HG03159 (cell line): ENCODE measurements at regions not wholly inside any gene's neighbourhood (a gene's known extent, or its start where the extent isn't known, plus 50 kb on each side); places are given as distances from the start of the nearest gene placed in this dataset.

ENCODE experiments used
- ATAC-seq: cut with Tn5 transposase; IDR thresholded peaks from one replicate; pipeline ENCODE4 v1.9.1; 2021; ENCODE audit warnings: mild to moderate bottlenecking, moderate library complexity; ENCODE audit not compliant: unreplicated experiment

GRCh38 chr10:70966646-70967553, 78.5 kb upstream of the PCBD1 start:
- ATAC-seq, result no peak

DNA sequence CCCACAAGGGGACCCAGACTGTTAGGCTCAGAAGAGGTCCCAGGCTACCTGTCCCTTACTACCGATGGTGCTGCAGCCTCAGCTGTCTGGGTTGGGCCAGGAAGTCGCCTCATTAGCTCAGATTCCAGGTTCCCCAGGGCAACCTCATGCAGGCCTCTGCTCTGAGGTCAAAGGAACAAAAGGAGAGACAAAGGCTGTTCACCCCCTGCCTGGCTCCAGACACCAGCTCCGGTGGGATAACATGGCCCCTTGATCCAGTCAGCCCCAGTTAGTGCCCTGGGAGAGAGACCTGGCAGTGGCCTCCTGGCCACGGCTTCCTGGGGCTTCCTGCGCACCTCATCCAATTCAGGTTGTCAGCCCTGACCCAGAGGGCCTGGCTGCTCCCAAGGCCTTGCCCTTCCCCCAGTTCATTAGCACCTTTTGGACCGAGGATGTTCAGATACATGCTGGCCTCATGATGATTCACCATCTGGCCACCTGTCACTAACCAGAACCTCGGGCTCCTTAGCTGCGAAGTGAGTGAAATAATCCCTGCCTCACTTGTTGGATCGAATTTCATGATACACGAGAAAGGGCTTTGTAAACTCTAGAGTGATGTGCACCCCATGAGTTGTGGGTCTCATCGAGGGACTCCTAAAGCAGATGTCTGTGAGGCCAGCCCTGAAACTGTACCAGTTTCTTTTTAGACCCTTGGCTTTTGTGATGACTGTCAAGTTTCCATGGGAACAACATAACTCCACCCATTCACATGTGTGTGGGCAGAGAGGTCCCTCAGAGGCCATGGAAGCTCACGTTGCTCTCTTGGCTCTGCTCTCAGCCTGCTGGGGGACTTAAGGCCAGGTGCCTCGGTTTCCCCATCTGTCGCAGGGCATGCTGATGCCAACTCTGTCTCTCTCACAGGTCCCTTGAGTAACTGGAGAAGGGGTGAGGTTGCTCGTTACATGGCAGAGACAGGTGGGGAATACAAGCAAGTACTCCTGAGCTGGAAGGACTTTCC, 79.5 kb upstream of the PCBD1 start:
- peak; percentile 70 for ATAC-seq

DNA sequence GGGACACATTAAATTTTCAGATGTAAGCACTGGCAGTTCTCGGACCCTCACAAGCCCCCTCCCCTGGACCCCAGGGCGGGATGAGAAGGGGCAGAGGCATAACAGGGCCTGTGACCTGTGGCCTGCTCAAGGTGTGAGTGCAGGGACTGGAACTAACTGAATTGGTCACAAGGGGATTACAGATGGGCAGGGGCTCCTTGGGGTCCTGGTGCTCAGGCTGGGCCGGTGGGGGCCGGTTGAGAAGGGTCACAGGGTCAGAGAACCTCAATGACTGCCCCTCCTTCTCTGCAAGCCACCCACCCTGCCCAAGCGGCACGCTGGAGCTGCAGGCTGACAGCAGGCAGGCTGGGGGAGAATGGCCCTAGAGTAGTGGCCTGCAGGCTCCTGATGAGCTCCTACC, 80.8 kb upstream of the PCBD1 start:
- no peak for ATAC-seq

GRCh38 chr10:70970830-70971229, 82.5 kb upstream of the PCBD1 start:
- ATAC-seq, result no peak

DNA sequence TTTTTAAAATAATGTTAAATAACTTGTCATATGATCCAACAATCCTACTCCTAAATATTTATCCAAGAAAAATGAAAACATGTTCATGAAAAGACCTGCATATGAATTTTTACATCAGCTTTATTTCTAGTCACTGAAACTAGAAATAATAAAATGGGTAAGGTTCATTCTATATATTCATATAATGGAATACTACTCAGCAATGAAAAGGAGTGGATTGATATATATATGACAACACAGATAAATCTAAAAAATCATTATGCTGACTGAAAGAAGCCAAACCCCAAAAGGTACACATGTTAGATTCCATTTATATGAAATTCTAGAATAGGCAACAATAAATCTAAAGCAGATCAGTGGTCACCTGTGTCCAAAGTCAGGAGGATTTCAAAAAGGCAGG, 84.9 kb upstream of the PCBD1 start:
- no peak for ATAC-seq

GRCh38 chr10:70974351-70974901, 86.1 kb upstream of the PCBD1 start:
- ATAC-seq, result no peak

GRCh38 chr10:70974920-70975319, 86.6 kb upstream of the PCBD1 start:
- no peak for ATAC-seq

DNA sequence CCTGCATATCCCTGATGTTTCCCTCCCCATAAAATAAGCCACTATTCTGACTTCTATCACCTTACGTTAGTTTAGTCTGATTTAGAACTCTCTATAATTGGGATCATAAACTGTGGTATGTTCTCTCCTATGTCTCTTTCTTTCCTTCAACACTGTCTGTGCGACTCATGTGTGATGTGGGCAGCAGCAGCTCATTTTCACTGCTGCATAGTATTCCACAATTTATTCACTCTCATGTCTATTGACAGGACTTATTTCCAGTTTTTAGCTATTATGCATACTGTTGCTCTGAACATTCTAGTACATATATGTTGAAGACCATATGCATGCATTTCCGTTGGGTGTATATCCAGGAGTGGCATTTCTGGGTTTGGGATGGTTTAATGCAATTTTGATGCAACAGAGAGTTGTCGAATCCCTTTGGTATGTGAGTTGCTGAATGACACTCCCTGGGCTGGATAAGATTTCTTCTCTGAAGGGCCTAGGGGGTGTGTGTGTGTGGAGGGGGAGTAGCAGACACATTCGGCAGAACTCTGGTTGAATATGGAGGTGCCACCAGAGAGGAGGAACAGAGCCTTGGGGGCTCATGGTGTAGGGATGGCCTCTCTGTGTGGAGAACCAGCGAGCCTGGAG, 87.8 kb upstream of the PCBD1 start:
- ATAC-seq, result no peak

DNA sequence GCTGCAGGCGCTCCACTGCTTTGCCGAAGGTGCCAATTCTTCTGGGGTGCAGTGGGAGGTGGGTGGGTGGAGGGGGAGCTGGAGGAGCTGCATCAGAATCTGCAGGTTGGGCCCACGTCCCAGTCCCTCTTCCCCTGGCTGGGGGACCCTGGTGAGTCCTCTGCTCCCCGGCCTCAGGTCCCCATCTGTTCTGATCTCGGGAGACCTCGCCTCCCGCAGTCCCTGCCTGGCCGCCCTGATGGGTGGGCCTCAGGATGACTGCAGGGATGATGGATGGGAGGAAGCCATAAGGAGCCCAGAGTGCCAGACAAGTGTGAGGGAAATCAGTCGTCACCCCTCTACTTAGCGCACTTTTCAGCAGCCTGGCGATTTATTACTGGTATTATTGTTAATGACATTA, 89.3 kb upstream of the PCBD1 start:
- ATAC-seq, result no peak

DNA sequence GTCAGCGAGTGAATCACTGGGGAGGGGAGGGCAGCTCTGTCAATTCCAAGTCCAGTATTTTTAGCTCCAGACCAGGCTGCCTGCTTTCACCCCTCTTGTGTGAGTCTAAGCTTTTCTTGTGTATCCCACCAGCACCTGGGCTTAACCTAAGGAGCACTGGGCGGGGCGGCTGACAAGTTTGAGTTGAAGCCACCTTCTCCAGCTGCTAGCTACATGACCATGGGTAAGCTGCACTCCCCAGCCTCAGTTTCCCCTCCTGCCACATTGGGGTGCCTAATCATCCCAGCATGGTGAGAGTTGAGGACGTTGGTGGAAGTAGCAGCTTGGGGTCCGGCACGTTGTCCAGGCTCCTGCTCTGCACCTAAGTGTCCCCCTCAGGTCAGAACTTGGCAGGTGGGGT, 89.8 kb upstream of the PCBD1 start:
- no peak for ATAC-seq

GRCh38 chr10:70978816-70979480, 90.6 kb upstream of the PCBD1 start:
- ATAC-seq, result no peak

- ATAC-seq, result no peak
Observed at GRCh38 chr10:70980687-70981086, 92.3 kb upstream of the PCBD1 start.

- no peak for ATAC-seq
Observed at GRCh38 chr10:70981171-70981836, 92.9 kb upstream of the PCBD1 start.

DNA sequence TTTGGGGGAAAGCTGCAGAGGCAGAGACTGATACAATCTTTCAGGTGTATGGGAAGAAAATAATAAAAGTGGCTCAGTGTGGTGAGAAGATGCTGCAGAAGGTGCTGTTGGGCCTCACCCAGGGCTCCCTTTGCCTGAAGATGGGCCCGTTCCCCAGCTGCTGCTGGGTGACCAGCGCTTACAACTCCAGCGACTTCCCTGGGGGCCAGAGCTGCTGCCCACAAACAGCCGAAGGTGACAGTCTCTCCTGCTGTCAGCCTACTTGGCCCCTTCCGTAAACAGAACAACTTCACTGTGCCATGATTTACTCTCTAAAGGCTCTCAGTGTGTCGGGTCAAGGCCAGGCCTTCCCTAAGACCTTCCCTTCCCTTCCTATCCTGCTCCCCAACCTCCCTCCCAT, 93.6 kb upstream of the PCBD1 start:
- no peak for ATAC-seq

- peak; percentile 72 for ATAC-seq
Observed at GRCh38 chr10:70982443-70982842, 94.1 kb upstream of the PCBD1 start.

DNA sequence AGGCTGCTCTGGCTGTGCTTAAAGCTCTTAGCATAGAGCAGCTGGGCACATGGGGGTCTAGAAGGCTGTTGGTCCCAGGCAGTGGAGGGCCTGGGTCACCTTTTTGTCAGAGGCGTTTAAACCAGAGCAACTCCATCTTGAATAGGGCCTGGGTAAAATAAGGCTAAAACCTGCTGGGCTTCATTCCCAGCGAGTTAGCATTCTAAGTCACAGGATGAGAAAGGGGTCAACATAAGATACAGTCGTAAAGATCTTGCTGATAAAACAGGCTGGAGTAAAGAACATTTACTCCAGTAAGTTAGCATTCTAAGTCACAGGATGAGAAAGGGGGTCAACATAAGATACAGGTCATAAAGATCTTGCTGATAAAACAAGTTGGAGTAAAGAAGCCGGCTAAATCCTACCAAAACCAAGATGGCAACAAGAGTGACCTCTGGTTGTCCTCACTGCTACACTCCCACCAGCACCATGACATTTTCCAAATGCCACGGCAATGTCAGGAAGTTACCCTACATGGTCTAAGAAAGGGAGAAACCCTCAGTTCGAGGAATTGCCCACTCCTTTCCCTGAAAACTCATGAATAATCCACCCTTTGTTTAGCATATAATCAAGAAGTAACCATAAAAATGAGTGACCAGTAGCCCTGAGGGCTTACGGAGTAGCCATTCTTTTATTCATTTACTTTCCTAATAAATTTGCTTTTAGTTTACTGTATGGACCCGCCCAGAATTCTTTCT, 96.8 kb upstream of the PCBD1 start:
- ATAC-seq, result no peak

GRCh38 chr10:70985824-70986622, 97.7 kb upstream of the PCBD1 start:
- no peak for ATAC-seq

- no peak for ATAC-seq
Observed at GRCh38 chr10:70986623-70986950, 98.2 kb upstream of the PCBD1 start.
